K562 (cell line): ENCODE measurements at regions not wholly inside any gene's neighbourhood (a gene's known extent, or its start where the extent isn't known, plus 50 kb on each side); places are given as distances from the start of the nearest gene placed in this dataset.

ENCODE experiments used
- ATAC-seq: fragments of 200-7000 bp; cut with Tn5 transposase; 3 replicates; pipeline ENCODE4 v1.9.1; 2020; ENCODE audit warnings: moderate library complexity
- BruUV-seq: library from RNA; stranded (reverse); fragments of 400-500 nt; replicated peaks from 2 replicates; lab custom pipeline; 2021; lab: Mats Ljungman, UMichigan
- CTCF ChIA-PET: fragments of 300-600 bp; formaldehyde crosslinking; extraction: SDS; loops from one replicate; lab custom pipeline; 2021; ENCODE audit warnings: low intra/inter-chr PET ratio; lab: Yijun Ruan, JAX
- POLR2A ChIA-PET: fragments of 300-600, 350-650 bp; sonication (Branson Sonifier 250); formaldehyde crosslinking; extraction: SDS; loops from one replicate; lab custom pipeline; 2021; ENCODE audit warnings: antibody characterized with exemption, inconsistent platforms; lab: Yijun Ruan, JAX
- DNase-seq, 4 experiments: peaks; one replicate each; pipeline versions ENCODE4 v3.0.0 to v3.0.0-alpha.2; 2011 to 2018; ENCODE audit warnings: low spot score in 3 of 4, mixed read lengths in 3 of 4; ENCODE audit errors: extremely low read depth in 1 of 4
- FAIRE-seq: peaks from 2 replicates; lab custom pipeline; 2011; peaks lifted over from hg19 to GRCh38; lab: Jason Lieb, UNC
- H2AFZ ChIP-seq: 2 replicates; pipeline ENCODE4 v1.6.0; 2011; ENCODE audit warnings: low read depth, low read length, control low read depth, inconsistent platforms
- H3K27ac ChIP-seq: fragments of 200-600 bp; 3 replicates; pipeline ENCODE4 v1.8.0; 2011; ENCODE audit warnings: low read depth, mild to moderate bottlenecking, control low read depth, inconsistent platforms, low read length, moderate library complexity, mixed read lengths; ENCODE audit errors: extremely low read depth
- H3K27me3 ChIP-seq, 2 experiments: fragments of 300-600 bp in 1 of 2; 2 replicates in 1 of 2; 3 replicates in 1 of 2; pipeline versions ENCODE4 v1.6.0 to v1.8.0; 2011; ENCODE audit warnings: inconsistent platforms in 2 of 2, low read length in 2 of 2, mild to moderate bottlenecking in 1 of 2, mixed read lengths in 1 of 2, moderate library complexity in 1 of 2; ENCODE audit not compliant: control insufficient read depth in 2 of 2, insufficient read depth in 2 of 2
- H3K36me3 ChIP-seq: fragments of 300-600 bp; 3 replicates; pipeline ENCODE4 v1.8.0; 2011; ENCODE audit warnings: mild to moderate bottlenecking, low read length, inconsistent platforms; ENCODE audit not compliant: control insufficient read depth, insufficient read depth
- H3K4me1 ChIP-seq, 2 experiments: fragments of 200-600 bp in 1 of 2; replicated peaks in 1 of 2; 2 replicates in 1 of 2; 3 replicates in 1 of 2; pipeline versions ENCODE4 v1.5.1 to v1.8.0; 2011; ENCODE audit warnings: inconsistent platforms in 2 of 2, low read length in 2 of 2, mild to moderate bottlenecking in 1 of 2, mixed read lengths in 1 of 2, moderate library complexity in 1 of 2; ENCODE audit not compliant: control insufficient read depth in 2 of 2, insufficient read depth in 2 of 2
- H3K4me2 ChIP-seq: 2 replicates; pipeline ENCODE4 v1.6.1; 2011; ENCODE audit warnings: low read length, control low read depth, inconsistent platforms, mixed read lengths; ENCODE audit not compliant: insufficient read depth
- H3K4me3 ChIP-seq: fragments of 200-600 bp; sonication (generic), shearing (Covaris generic); 2 replicates; pipeline ENCODE4 v1.5.1; 2016; ENCODE audit warnings: control low read depth, inconsistent platforms
- H3K79me2 ChIP-seq: fragments of 200-600 bp; 3 replicates; pipeline ENCODE4 v1.8.0; 2011; ENCODE audit warnings: low read length, inconsistent platforms; ENCODE audit not compliant: control insufficient read depth, insufficient read depth
- H3K9ac ChIP-seq, 2 experiments: 2 replicates each; pipeline versions ENCODE4 v1.6.0 to v1.6.1; 2011; ENCODE audit warnings: low read depth in 2 of 2, low read length in 2 of 2, control low read depth in 1 of 2, inconsistent platforms in 1 of 2, mild to moderate bottlenecking in 1 of 2, mixed read lengths in 1 of 2; ENCODE audit not compliant: insufficient read depth in 1 of 2
- H3K9me1 ChIP-seq: one replicate; pipeline ENCODE4 v1.6.0; 2011; ENCODE audit warnings: inconsistent platforms, mild to moderate bottlenecking, low read length, moderate library complexity; ENCODE audit not compliant: control insufficient read depth, insufficient read depth
- H3K9me3 ChIP-seq: replicated peaks from 2 replicates; pipeline ENCODE4 v1.5.1; 2011; ENCODE audit warnings: low read depth, low read length, inconsistent platforms; ENCODE audit not compliant: control insufficient read depth, insufficient read depth
- H4K20me1 ChIP-seq: replicated peaks from 2 replicates; pipeline ENCODE4 v1.6.1; 2011; ENCODE audit warnings: low read length, inconsistent platforms, mixed read lengths; ENCODE audit not compliant: control insufficient read depth, insufficient read depth
- CREM ChIP-seq: IDR thresholded peaks from 2 replicates; pipeline ENCODE4 v1.6.1; 2014; ENCODE audit warnings: antibody characterized with exemption, low read depth
- EGR1 ChIP-seq: fragments of 450-650 bp; conservative IDR thresholded peaks from 2 replicates; pipeline ENCODE4 v1.6.1; 2017; ENCODE audit warnings: mild to moderate bottlenecking
- FOXA3 ChIP-seq, 2 experiments: fragments of 450-650 bp in 1 of 2; sonication (generic) in 1 of 2; formaldehyde crosslinking; IDR thresholded peaks in 1 of 2; conservative IDR thresholded peaks in 1 of 2; 2 replicates each; pipeline versions ENCODE4 v1.4.0 to v1.8.0; 2020 to 2022; ENCODE audit warnings: mild to moderate bottlenecking in 2 of 2, missing genetic modification reagents in 1 of 2
- FOXJ2 ChIP-seq: fragments of 200-800 bp; sonication (Bioruptor generic); IDR thresholded peaks from 2 replicates; pipeline ENCODE4 v1.6.1; 2016; ENCODE audit warnings: missing genetic modification characterization, missing compliant biosample characterization
- HDAC3 ChIP-seq: fragments of 450-650 bp; IDR thresholded peaks from 2 replicates; pipeline ENCODE4 v1.6.1; 2018; ENCODE audit warnings: borderline replicate concordance, mild to moderate bottlenecking, moderate library complexity; ENCODE audit not compliant: partially characterized antibody
- HNRNPK ChIP-seq: fragments of 200-400 bp; formaldehyde crosslinking; IDR thresholded peaks from one replicate; pipeline ENCODE4 v1.6.1; 2018; ENCODE audit warnings: mild to moderate bottlenecking, low read depth, low read length; ENCODE audit not compliant: poor library complexity, severe bottlenecking
- NONO ChIP-seq, 2 experiments: fragments of 200-400 bp in 1 of 2; fragments of 450-650 bp in 1 of 2; formaldehyde crosslinking in 1 of 2; IDR thresholded peaks; 2 replicates each; pipeline ENCODE4 v1.6.1; 2017; ENCODE audit warnings: low read depth in 2 of 2, mild to moderate bottlenecking in 2 of 2, moderate library complexity in 2 of 2, low read length in 1 of 2
- PRPF4 ChIP-seq: fragments of 200-400 bp; formaldehyde crosslinking; IDR thresholded peaks from one replicate; pipeline ENCODE4 v1.6.1; 2017; ENCODE audit warnings: low read length, low read depth, mild to moderate bottlenecking; ENCODE audit not compliant: insufficient read depth, poor library complexity, severe bottlenecking
- SLC30A9 ChIP-seq: fragments of 250-450 bp; sonication (Bioruptor Pico); IDR thresholded peaks from 2 replicates; pipeline ENCODE4 v1.8.0; 2022; ENCODE audit warnings: mild to moderate bottlenecking, moderate library complexity
- SMAD3 ChIP-seq: fragments of 450-650 bp; formaldehyde crosslinking; conservative IDR thresholded peaks from 2 replicates; pipeline ENCODE4 v1.4.0; 2020; ENCODE audit warnings: mild to moderate bottlenecking
- TAL1 ChIP-seq: fragments of 450-650 bp; IDR thresholded peaks from 2 replicates; pipeline ENCODE4 v1.6.1; 2016; ENCODE audit warnings: mild to moderate bottlenecking
- ZFP30 ChIP-seq: fragments of 250-450 bp; sonication (Bioruptor Pico); IDR thresholded peaks from 2 replicates; pipeline ENCODE4 v1.8.0; 2022; ENCODE audit warnings: moderate library complexity, mild to moderate bottlenecking, inconsistent platforms, borderline replicate concordance
- ZNF165 ChIP-seq: fragments of 250-450 bp; sonication (Bioruptor Pico); IDR thresholded peaks from 2 replicates; pipeline ENCODE4 v1.4.0; 2020; ENCODE audit warnings: borderline replicate concordance
- ZNF583 ChIP-seq: fragments of 250-450 bp; sonication (Bioruptor Pico); IDR thresholded peaks from 2 replicates; pipeline ENCODE4 v1.4.0; 2020
- ZNF778 ChIP-seq: fragments of 450-650 bp; formaldehyde crosslinking; IDR thresholded peaks from 2 replicates; pipeline ENCODE4 v1.4.0; 2020; ENCODE audit warnings: mild to moderate bottlenecking, moderate library complexity
- WGBS: fragments of 100-300 bp; shearing (Covaris generic); methylation state at CpG from one replicate; pipeline ENCODE4 v1.1.6; 2016; ENCODE audit warnings: low coverage, mixed read lengths; ENCODE audit not compliant: insufficient coverage; ENCODE audit errors: missing lambda C conversion rate; 5-methylcytosine and 5-hydroxymethylcytosine counted together
- in situ Hi-C: fragments of 300-500 bp; cut with MboI; formaldehyde crosslinking; loops from 4 replicates; pipeline ENCODE4 v1.15.0; 2018; ENCODE audit warnings: inconsistent platforms, mixed read lengths
- intact Hi-C: fragments of 100-400 bp; cut with micrococcal nuclease; formaldehyde crosslinking; loops from 2 replicates; pipeline ENCODE4 v1.14.2; 2022
- TF ChIP-seq, protein P1 (sequence below): fragments of 250-450 bp; sonication (Bioruptor Pico); IDR thresholded peaks from 2 replicates; pipeline ENCODE4 v1.6.1; 2021; ENCODE audit warnings: mild to moderate bottlenecking

DNA sequence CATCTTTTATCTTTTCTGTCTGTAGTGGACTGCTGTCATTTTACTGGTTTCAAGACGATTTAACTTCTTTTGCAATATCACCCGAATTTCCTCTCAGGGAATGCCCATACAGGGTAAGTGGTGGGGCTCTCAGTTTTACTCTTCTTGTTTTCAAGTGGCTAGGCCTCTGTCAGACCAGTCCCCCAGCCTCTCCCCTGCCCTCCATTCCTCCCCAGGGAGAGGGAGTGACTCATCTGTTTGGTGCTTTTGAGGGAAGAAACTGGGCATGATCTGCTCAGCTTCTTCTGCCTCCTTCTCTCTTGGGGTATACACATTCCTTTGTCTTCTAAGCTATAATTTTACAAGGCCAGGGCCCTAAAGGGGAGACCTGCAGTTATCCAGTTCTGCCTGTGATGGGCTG is 332.0 kb downstream of the CBLN1 start:
- no peaks in the 10 kb centered on the region for H4K20me1 ChIP-seq
- no peak overlapping the region for H2AFZ ChIP-seq
- intact Hi-C loops (no loop called here), in situ Hi-C loops (no loop called here)
- 0% methylated on average over 2 of the region's 2 CpGs for WGBS
- H3K27me3 ChIP-seq = no peaks in the 10 kb centered on the region
- no peaks in the 10 kb centered on the region for H3K79me2 ChIP-seq
- no peaks in the 10 kb centered on the region for H3K4me1 ChIP-seq
- DNase-seq (no peak), FAIRE-seq (no peak), ATAC-seq (no peak)
- H3K9ac ChIP-seq = no peak overlapping the region
- H3K9me1 ChIP-seq = no peaks in the 10 kb centered on the region
- CTCF ChIA-PET = no interaction called here
- H3K4me3 ChIP-seq = no peak overlapping the region
- H3K27ac ChIP-seq = no peak overlapping the region
- H3K9me3 ChIP-seq = no peaks in the 10 kb centered on the region
- H3K36me3 ChIP-seq = no peaks in the 10 kb centered on the region
- POLR2A ChIA-PET = no interaction called here
- no peak overlapping the region for H3K4me2 ChIP-seq
- no TSS peak for BruUV-seq
- TF ChIP-seq HDAC3 (no peak), FOXJ2 (no peak), SLC30A9 (no peak), ZNF778 (CRISPR knock-in tag) (no peak), TAL1 (no peak), NONO (IDR thresholded peaks at IDR 0.05; ENCODE audit: low read depth in 2 of 2, low read length in 1 of 2) (no peak), EGR1 (no peak), ZNF583 (no peak)

DNA sequence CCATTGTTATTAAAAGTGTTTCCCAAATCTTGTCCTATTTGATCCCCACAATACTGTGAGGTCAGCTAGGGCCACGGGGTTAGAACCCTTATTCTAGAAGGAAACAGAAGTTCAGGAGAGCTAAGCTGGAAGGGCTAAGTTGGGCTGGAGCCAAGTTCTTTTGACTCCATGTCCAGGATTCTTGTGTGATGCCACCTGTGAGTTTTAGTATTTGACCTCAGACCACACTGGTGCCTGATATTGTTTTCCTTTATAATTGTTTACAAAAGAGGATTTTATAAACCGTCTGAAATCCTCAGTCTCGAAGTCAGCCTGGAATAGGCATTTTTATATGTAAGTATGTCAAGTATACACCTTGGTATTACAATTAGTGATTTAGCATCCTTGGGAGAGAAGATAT is 332.7 kb downstream of the CBLN1 start:
- TF ChIP-seq FOXA3 (CRISPR knock-in tag; conservative IDR thresholded peaks at IDR 0.05 in 1 of 2, IDR thresholded peaks at IDR 0.05 in 1 of 2) = no peak
- no peak for TF ChIP-seq CREM
- no peak for TF ChIP-seq SMAD3
- TF ChIP-seq HNRNPK = no peak
- TF ChIP-seq PRPF4 = no peak
- TF ChIP-seq ZFP30 = no peak
- TF ChIP-seq, protein P1, sequence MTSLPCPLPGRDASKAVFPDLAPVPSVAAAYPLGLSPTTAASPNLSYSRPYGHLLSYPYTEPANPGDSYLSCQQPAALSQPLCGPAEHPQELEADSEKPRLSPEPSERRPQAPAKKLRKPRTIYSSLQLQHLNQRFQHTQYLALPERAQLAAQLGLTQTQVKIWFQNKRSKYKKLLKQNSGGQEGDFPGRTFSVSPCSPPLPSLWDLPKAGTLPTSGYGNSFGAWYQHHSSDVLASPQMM (CRISPR knock-in tag) = no peak
- no peak for TF ChIP-seq ZNF165
- POLR2A ChIA-PET = no interaction called here
- no peaks in the 10 kb centered on the region for H4K20me1 ChIP-seq
- no peak for DNase-seq
- H3K27me3 ChIP-seq = no peaks in the 10 kb centered on the region
- ATAC-seq = no peak
- in situ Hi-C loops (no loop called here), intact Hi-C loops (no loop called here)
- H3K36me3 ChIP-seq = no peaks in the 10 kb centered on the region
- CTCF ChIA-PET = no interaction called here
- no peaks in the 10 kb centered on the region for H3K9me1 ChIP-seq
- no peak overlapping the region for H3K27ac ChIP-seq
- H3K4me3 ChIP-seq = no peak overlapping the region
- no peak overlapping the region for H2AFZ ChIP-seq
- BruUV-seq = no TSS peak
- H3K79me2 ChIP-seq = no peaks in the 10 kb centered on the region
- WGBS = 2% methylated on average over 3 of the region's 3 CpGs
- no peaks in the 10 kb centered on the region for H3K9me3 ChIP-seq
- FAIRE-seq = no peak
- H3K9ac ChIP-seq = no peak overlapping the region
- H3K4me1 ChIP-seq = no peaks in the 10 kb centered on the region
- H3K4me2 ChIP-seq = no peak overlapping the region
